ENCODE measurements at regions not wholly inside any gene's neighbourhood (a gene's known extent, or its start where the extent isn't known, plus 50 kb on each side); places are given as distances from the start of the nearest gene placed in this dataset.

DNA sequence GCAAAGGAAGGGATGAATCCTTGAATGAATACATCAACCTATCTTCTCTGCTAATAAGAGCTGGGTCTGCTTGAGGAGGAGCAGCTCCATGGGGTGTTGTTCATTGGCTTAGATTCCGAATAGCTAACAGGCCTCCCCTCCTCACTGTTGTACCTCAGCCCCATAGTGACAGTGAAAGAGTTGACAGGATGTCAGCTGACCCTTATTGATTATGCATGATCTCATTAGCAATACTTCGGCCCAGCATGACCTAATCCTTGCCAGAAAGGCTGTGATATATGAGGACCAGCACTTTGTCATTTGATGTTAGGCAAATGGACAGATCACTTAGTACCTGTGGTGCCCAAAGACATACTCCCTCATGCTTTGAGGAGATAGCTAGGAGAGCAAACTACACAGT, 1333.7 kb upstream of the CELF4 start:
- no peak for DNase-seq

DNA sequence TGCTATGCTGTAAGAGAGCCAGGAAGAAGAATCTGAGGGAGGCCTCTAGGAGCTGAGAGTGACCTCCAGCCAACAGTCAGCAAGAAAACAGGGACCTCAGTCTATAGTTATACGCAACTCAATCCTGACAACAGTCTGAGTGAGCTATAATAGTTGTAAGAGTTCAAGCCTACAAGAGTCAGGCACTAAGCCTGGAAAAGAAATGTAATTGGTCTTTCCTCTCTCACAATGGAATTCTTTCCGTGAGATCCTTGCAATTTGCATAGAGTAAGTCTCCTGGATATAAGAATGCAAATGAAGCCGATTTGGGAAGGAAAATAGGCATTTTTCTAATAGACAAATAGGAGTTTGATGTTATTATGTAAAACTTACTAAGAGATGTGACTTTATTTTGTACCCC, 1332.6 kb upstream of the CELF4 start:
- no peak for DNase-seq

DNA sequence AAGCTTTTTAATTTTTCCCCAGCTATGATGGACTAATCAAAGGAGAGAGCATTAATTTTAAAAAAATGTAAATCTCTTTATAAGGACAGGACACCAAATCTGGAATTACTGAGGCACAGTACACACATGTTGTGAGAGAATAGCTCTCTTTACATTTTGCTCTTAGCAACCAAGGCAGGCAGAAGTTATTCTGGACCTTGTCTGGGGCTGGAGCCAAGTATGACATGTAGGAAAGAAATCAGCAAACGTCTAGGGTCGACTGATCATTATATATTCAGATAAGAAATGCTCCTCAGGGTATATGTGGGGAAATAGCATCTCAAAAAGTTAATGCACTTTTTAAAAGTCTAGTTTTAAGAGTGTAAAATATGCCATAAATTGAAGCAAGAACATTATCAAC, 1330.0 kb upstream of the CELF4 start:
- no peak for DNase-seq

DNA sequence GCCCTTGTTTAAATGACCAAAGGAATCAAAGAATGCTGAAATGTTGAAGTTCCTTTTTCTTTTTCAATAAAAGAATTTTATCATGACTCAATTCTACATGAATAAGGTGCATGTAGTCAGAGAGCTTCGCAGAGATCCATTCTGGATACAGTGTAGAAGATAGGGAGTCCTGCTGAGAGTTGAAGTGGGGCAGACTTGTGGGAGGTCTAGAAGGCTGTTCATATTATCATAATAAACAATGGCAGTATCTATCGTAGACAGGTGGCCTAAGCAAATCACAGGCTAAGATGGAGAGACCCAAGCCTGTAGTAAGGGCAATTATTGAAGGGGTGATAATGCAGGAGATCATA, 1322.0 kb upstream of the CELF4 start:
- DNase-seq, result no peak

DNA sequence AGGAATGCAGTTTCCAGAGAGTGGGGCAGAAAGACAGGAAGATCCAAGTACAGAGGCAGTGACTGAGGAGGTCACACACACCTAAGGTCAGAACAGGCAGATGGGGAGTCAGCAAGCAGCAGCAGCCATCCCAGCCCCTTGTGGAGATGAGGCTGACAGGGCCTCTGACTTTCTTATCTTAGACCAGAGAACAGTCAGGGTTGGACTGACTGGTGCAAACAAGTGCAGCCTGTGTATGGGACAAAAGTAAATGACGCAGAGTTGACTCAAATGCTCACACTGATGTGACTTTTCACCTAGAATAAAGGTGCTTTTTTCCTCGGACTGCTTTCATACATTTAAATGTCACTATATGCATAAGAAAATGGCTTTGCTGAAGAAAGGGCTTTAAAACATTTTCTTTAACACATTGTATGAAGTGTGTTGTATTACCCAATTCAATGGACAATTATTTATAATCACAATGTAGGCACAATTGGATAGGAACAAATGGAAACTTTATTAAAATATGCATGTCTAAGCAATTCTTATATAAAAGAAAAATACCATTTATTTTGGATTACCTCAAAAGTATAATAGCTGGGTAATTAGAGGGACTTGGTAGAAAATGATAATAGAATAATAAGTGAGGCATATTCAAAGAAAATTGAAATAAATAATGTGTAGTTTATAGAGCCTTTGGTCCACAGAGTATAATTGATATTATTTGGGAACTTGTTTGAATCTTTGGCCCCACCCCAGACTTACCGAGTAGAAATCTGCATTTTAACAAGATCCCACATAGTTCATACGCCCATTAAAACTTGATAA, 1321.5 kb upstream of the CELF4 start:
- DNase-seq, result no peak

DNA sequence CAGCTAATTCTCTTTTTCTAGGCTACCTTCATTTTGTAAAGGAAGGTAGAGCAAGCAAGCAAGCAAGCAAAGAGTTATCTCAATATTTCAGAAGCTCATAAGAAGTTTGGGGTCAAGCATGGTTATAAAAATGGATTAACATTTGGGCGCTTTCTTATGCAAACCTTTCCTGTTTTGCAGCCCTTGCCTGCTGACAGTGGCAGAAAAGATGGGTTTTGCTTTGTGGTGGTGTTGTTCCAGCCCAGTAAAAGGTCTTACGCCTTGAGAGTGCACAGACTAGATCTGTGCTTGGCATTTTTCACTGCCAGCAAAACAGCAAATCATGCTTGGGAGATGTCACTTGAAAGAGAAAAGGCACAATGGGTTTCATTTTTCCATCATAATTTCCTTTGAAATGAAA, 1320.6 kb upstream of the CELF4 start:
- DNase-seq, result no peak

DNA sequence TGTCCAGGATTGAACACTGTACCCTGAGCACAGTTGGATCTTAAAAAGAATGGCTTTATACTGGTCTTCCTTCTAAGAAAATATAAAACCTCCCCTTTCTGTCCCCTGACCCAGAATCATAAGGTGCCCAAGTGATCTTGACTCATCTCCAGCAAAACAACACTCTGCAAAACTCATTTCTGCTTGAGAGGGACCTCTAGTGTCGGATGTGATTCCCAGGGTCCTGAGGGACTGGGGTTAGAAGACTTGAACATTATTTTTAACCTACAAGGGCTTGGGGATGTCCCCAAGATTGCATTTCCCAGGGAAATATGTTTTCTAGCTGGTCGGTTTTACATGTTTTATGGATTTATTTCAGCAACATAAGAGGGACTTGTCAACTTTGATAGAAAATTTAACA, 1318.5 kb upstream of the CELF4 start:
- no peak for DNase-seq

DNA sequence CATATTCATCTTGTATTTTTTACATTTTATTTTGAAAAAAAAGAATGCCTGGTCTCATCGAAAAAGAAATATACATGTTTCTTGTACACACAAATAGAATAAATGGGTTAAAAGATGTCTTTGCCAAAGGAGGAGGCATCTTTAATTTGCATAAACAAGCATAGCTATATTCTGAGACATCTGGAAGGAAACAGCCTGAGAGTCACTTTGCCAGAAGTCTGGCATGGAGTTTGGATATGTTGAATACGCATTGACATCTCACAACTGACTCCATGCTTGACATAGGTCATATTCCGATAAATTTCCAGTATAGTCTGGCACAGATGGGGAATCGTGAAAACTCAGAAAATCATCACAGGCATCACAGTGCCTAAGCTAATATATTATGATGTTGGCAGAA, 1317.5 kb upstream of the CELF4 start:
- no peak for DNase-seq

DNA sequence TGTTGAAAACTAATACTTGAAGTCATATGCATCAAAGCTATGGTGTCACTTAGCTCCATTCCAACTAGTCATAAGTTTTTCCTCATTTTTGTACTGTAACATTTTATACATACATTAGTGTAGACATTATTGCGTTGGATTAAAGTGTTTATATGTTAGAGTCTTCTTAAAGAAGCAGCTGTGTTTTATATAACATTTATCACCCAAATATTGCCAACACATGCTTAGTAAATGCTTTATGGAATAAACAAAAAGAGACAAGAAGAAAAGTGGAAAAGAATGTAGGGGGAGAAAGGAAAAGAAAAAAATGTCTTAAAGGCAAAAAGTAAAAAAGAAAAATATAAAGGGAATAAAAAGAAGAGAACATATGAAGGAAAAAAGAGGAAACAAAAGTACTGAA, 1314.3 kb upstream of the CELF4 start:
- DNase-seq, result no peak

DNA sequence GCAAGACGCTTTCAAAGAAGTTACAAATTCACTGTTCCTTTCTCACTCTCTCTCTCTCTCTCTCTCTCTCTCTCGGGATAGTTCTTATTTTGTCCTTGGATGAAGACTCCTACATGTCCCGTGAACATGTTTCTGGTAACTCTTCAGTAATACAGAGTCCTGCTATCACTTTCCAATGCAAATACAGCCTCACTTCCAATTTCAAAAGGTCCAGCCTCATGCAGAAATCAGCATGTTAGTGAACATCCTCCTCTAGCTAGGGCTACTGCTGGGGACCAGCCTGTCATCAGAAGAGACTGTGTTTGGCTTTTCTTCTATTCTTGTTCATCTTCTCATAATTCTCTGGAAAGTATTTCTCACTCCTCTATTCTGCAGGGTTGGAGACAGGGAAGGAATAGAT, 1306.7 kb upstream of the CELF4 start:
- DNase-seq, result no peak

DNA sequence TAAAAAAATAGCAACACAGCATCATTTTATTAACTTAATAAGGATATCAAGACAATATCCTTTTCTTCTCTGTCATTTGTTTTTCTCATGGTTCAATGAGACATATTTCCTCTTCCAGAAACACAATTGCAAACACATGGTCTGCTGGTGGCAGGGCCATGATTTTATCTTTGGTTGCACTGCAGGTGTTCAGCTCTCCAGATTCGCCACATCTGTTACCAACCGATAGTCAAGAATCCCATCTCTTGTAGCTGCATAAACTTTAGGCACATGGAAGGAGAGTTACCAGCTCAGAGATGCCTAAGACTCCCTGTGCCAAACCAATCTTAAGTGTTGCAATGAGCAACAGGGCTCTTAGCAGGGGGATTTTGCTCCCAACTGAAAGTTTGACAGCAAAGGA, 1303.2 kb upstream of the CELF4 start:
- DNase-seq, result no peak

DNA sequence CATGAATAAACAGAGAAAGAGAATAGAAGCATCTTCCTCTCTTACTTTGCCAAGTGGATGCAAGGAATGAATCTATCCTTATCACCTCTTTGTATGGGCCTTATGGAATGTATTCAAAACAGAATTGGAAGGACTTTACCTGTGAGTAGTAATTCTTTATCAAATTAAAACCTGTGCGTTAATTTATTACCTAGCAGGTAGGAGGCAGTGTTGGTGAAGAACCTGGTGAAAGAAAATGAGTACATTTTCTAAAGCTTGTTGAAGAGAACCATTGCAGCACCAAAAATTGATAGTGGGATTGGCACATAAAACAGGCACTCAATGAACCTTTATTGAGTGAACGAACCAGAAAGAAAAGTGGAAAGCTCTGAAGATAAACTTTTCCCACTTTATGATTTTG, 1302.1 kb upstream of the CELF4 start:
- no peak for DNase-seq

DNA sequence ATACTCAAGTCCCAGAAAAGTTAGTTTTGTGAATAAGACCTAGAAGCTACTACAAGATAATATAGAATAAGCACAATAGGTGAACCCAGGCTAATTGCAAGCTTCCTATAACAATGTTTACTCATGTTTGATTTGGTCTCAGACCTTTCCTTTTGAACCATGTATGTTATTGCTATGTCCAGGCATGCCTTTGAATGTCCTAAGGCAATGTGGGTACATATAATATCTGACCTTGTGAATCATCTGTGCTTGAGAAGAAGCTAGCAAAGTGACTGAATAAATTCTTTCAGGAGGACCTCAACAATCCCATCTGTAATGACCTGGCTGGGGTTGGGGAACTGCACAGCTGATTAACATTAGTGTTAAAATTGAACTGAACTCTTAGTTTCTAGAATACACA, 1285.9 kb upstream of the CELF4 start:
- no peak for DNase-seq

DNA sequence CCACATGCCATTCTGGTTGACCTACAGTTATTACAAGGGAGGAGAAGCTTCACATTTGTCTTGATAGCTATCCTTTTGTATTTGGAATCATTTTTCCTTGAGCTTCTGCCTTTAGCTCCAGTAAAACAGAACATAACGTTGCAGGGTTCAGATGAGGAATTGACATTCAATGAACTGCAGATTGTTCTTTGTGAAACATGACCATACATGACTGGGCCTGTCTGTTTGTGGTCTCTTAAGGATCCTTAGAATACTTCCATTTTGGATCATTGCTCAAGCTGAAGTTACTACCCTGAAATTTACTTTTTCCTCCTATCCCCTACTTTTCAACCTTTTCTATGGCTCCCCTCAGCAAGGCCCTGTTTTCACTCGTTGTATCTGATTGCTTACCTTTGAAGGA, 1281.7 kb upstream of the CELF4 start:
- no peak for DNase-seq

DNA sequence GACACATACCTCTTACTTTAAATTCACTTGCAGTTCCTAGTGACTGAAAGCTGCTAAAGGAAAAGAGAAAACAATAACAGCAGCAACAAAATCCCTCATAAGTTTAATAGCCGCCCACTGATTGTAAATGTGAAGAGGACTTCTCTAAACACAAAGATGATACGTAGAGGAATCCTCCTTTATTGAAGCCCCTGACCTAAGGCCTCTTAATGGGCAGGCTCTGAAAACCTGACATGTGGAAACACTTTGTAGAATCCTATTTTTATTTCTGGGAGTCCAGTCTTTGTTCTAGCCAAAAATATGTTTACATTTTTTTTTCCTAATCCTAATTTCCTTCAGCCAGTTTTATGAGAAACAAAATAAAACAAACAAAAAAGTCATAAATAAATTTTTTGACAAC, 1277.7 kb upstream of the CELF4 start:
- no peak for DNase-seq

DNA sequence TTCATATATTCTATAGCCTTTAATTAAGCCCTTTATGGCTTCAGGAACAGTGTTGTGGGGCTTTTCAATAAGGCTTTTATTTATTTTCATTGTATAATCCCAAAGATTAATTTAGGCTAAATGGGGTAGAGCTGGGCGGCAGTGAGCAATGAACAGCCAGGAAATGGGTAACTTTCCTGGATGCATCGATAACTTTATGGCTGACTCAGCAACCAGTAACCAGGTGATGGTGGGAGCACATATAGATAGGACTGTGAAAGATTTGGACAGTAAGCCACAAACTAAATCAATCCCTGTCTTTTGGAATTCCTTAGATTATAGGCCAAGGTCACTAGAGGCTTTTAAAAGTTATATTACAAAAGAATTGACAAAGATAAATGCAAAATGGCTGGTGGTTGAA, 1260.6 kb upstream of the CELF4 start:
- DNase-seq, result no peak

DNA sequence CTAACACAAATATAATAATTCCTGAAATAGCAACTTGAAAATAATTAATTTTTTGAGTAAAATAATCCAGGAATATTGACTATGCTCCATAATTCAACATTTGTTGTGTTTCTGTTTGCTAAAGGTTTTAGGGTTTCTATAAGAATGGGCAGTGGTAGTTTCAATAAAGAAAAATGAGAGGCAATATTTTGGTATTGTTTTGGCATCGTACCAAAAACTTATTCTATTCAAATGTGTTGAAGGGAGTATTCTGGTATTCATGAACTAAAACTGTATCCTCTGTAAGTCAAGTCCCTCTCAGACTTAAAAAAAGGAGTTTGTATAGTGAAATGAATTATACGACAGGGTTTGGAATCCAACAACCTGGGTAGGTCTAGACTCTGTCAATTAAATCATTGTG, 1245.6 kb upstream of the CELF4 start:
- no peak for DNase-seq

DNA sequence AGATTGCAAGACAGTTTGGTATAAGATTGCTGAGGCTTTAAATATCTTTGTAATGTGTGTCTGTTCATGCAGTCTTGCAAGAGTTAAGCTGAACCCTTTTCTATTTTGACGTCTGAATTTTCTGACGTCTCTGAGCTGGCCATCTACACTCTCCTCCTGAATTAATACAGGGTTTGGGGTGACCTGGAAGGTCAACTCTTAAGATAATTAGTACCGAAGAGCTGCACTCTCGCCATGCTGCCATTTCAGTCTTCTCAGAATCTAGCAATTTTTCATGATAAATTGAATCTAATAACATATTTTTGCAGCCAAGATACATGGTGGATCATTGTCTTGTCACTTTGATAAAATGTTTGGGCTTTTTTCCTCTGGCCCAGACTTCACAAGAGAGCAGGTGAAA, 1245.2 kb upstream of the CELF4 start:
- no peak for DNase-seq

DNA sequence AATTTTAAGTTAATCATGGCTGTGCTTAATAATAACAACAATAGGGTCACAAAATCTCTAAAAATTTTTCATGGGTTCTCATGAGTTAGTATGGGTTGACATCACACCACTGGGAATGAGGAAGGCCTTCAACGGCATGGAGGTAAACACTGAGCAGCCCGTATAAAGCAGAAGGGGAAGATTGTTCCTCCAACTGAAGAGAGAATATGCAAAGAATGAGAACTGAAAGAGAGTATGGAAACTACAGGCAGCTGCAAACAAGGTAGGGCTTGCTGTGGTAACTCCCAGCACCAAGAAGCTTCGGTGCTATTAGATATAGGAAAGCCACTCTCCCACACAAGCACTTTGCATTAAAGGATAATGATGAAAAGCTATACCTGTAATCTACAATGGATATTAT, 1242.3 kb upstream of the CELF4 start:
- no peak for DNase-seq

DNA sequence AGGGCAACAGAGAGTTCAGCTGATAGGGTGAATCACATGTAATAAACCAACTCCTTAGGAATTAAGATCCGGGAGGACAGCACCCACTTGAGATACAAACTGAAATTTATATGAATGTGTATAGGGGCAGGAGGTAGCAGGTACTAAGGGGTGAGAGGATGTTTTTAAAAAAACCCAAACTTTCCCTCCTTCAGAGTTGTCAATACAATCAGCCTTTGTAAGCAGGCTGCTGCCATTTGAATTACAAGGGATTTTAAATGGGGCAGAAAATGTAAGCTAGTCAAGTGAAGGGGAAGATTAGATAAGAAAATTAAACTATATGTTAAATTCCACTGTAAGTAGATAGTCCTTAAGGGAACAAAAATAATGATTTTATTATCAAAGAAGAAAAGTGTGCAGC, 1239.7 kb upstream of the CELF4 start:
- no peak for DNase-seq

DNA sequence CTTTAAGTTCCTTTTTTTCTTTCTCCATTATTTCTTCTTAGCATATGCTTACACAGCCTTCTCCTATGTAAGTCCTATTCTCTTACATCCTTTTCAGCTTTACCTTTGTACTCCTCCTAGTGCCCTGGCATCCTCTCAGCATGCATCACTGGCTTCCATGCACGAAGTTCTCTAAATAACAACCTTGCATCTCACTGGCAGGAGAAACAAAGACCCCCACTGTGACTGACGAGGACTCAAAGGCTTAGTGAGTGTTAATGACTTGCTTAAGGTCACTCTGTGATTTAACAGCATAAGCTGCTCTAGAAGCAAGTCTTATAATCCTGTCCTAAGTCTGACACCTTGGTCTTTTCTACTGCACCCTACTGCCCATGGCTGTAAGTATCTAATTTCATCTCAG, 1236.0 kb upstream of the CELF4 start:
- no peak for DNase-seq

DNA sequence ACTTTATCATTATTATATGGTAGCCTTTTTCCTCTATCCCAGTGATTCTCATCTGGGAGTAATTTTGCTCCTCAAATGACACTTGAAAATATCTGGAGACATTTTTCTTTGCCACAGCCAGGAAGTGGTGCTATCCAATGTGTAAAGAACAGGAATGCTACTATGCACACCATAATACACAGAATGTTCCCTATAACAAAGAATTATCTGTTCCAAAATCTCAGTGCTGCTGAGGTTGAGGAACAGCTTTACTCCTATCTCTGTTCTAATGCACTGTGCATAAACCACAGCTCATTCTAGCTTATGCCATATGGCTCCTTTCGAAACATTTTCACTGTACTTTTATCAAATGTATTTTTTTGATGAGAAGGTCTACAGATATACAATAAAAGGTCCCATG, 1231.2 kb upstream of the CELF4 start:
- DNase-seq, result no peak

DNA sequence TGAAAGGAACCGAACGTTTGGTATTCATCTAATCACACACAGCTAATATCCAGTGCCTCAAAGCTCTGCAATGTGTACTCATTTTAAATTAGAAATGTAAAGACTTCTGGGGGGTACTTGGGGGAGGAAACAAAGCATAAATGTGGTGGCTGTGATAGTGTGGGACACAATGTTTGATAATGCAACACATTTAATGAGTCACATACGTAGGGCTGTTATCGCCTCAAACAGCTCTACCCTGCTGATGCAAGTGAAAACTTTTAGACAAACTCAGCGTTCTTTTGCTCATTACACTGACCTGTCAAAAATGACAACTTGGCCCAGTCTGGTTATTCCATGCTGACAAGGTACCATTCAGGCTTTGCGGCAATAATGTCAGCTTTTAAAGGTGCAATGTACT, 1227.1 kb upstream of the CELF4 start:
- DNase-seq, result no peak

DNA sequence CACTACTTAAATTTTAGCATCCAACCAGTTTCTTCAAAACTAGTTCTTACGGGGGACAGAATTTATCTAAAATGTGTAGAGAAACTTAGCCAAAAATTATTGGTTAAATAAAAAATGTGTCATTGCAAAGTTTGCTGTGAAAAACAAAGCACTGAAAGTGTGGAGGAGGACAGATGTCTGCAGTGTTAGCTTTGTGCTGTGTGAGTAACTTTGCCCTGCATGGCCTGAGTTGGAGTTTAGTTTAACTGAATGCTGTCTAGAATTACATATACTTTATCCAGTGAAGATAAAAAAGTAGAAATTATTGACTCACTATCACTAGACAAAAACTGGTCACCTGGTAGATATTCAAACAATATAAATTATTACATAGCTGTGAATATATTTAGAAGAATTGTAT, 1225.2 kb upstream of the CELF4 start:
- no peak for DNase-seq

DNA sequence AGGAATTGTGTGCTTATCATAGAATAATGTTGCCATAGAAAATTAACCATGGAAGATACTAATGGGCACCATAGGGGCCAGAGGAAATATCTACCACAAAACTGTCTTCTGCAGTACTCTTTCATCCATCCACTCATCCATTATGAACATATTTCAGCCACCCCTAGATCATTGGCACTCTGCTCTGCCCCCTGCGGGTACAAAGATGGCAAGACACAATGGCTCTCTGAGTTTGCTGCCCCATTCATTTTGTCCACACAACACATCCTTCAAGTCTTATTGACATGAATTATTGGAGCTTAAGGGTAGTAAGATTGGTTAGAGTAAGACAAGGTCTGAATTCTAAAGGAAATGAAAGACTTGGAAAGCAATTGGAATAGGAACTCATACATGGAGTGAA, 1224.7 kb upstream of the CELF4 start:
- no peak for DNase-seq

DNA sequence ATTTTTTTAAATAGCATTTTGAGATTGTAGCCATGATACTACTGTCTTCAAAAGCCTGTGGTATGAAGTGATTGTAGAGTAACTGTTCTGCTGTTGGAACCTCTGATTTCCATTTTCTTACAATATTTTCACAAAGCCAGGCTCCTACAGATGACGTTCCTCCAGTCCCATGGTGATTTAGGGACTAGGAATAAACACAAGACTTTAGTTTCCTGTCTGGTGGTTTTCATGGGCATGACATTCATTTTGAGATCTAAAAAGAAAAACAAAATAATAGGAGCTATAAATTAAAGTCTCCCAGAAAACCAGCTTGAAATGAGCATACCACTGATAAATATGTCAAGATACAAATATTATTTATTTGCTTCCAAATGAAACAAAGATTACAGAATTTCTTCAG, 1223.5 kb upstream of the CELF4 start:
- no peak for DNase-seq

Data from central memory CD4-positive, alpha-beta T cell (primary cell).